ENCODE measurements at regions not wholly inside any gene's neighbourhood (a gene's known extent, or its start where the extent isn't known, plus 50 kb on each side); places are given as distances from the start of the nearest gene placed in this dataset.
"Not testable (repeated sequence)": the region's sequence is repeated elsewhere in the genome, so short reads cannot be mapped to it uniquely, and the experiment has no call there.

GRCh38 chr6:93183531-93183972 lies 235.8 kb downstream of the EPHA7 start:
- H3K9me3 ChIP-seq (ENCODE audit: control insufficient read depth, low read depth, low read length), result no peaks in the 10 kb centered on the region
- no peak overlapping the region for H3K4me3 ChIP-seq (ENCODE audit: low read length)
- peaks cover 4% of the 10 kb centered on the region for H3K4me1 ChIP-seq (ENCODE audit: control insufficient read depth, insufficient read depth, low read length)
- WGBS (ENCODE audit: insufficient coverage, low lambda C conversion rate), result 0% methylated on average over 1 of the region's 3 CpGs
- no peak for DNase-seq
- H3K36me3 ChIP-seq (ENCODE audit: control insufficient read depth, insufficient read depth, low read length), result no peaks in the 10 kb centered on the region
- no peak overlapping the region for H3K27ac ChIP-seq (ENCODE audit: low read length)
- H3K27me3 ChIP-seq (ENCODE audit: control insufficient read depth, insufficient read depth, low read length), result no peaks in the 10 kb centered on the region

DNA sequence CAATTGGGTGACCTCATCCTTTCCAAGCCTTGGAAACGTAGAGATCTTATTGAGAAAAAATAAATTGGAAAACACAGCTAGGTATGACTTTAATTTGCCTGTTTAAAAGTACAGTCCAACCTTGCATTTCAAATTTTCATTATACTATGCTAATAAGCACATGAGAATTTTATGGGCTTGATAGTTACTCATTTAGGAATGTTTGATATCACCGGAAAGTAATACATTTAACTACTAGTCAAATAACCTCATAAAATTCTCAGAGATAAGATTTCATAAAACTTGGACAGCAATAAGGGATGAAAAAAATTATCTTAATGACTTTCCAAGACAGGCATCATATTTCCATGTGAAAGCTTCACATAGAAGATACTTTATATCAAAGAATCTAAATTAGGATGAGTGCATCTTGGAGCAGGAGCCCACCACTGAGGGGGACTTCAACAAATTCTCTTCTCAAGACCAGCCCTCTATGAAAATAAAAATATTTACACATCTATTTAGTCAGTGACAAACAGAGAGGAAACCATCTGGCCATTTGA lies 236.3 kb downstream of the EPHA7 start:
- Histone ChIP-seq H3K9me3 (ENCODE audit: control insufficient read depth, low read depth, low read length) (no peaks in the 10 kb centered on the region), H3K4me1 (ENCODE audit: control insufficient read depth, insufficient read depth, low read length) (peaks cover 4% of the 10 kb centered on the region), H3K27me3 (ENCODE audit: control insufficient read depth, insufficient read depth, low read length) (no peaks in the 10 kb centered on the region), H3K27ac (ENCODE audit: low read length) (no peak overlapping the region), H3K36me3 (ENCODE audit: control insufficient read depth, insufficient read depth, low read length) (no peaks in the 10 kb centered on the region), H3K4me3 (ENCODE audit: low read length) (no peak overlapping the region)
- no peak for DNase-seq
- 14% methylated on average over 1 of the region's 2 CpGs for WGBS (ENCODE audit: insufficient coverage, low lambda C conversion rate)

DNA sequence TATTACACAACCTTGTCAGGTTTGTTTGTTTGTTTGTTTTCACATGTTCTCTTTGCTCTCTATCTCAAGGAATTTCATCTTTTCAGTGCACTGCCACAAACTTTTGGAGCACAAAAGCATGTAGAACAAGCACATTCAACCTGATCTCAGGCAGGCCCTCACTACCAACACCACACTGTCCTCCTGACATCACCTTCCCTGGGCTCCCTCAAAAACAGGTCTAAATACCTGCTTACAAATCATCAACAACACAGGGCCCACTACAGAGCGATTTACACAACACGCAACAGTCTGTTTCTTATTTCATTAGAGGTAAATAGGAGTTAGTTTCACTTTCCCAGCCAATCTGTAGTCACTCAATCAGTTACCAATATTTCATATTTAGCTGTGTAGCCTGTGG lies 241.4 kb downstream of the EPHA7 start:
- H3K4me1 ChIP-seq (ENCODE audit: control insufficient read depth, insufficient read depth, low read length), result no peaks in the 10 kb centered on the region
- H3K4me3 ChIP-seq (ENCODE audit: low read length), result no peak overlapping the region
- DNase-seq, result no peak
- no peak overlapping the region for H3K27ac ChIP-seq (ENCODE audit: low read length)
- 100% methylated on average over 2 of the region's 2 CpGs for WGBS (ENCODE audit: insufficient coverage, low lambda C conversion rate)
- no peaks in the 10 kb centered on the region for H3K27me3 ChIP-seq (ENCODE audit: control insufficient read depth, insufficient read depth, low read length)
- H3K9me3 ChIP-seq (ENCODE audit: control insufficient read depth, low read depth, low read length), result no peaks in the 10 kb centered on the region
- no peaks in the 10 kb centered on the region for H3K36me3 ChIP-seq (ENCODE audit: control insufficient read depth, insufficient read depth, low read length)

DNA sequence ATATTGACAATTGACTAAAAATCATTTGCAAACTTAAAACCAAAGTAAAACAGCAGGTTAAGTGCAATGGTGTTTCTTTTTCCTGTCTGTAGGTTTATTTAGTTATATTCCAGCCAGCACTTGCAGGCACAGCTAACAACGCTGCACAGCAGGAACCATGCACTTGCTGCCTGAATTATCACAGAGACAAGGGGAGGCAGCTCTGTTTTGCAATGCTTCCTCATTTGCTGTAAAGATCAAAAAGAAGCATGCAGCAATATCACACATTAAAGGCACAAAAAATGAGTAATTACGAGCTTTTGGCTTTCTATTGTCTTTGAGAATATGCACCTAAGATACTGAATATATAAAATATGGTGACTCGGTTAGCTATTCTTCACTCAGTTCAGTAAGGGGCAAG lies 241.9 kb downstream of the EPHA7 start:
- no peaks in the 10 kb centered on the region for H3K36me3 ChIP-seq (ENCODE audit: control insufficient read depth, insufficient read depth, low read length)
- H3K27me3 ChIP-seq (ENCODE audit: control insufficient read depth, insufficient read depth, low read length), result no peaks in the 10 kb centered on the region
- H3K9me3 ChIP-seq (ENCODE audit: control insufficient read depth, low read depth, low read length), result no peaks in the 10 kb centered on the region
- no peaks in the 10 kb centered on the region for H3K4me1 ChIP-seq (ENCODE audit: control insufficient read depth, insufficient read depth, low read length)
- WGBS (ENCODE audit: insufficient coverage, low lambda C conversion rate), result 88% methylated on average over 2 of the region's 3 CpGs
- DNase-seq, result no peak
- H3K4me3 ChIP-seq (ENCODE audit: low read length), result no peak overlapping the region
- no peak overlapping the region for H3K27ac ChIP-seq (ENCODE audit: low read length)

GRCh38 chr6:93176070-93176469 lies 243.3 kb downstream of the EPHA7 start:
- WGBS (ENCODE audit: insufficient coverage, low lambda C conversion rate), result no CpG with 5 or more reads among the region's 1 CpG
- Histone ChIP-seq H3K4me1 (ENCODE audit: control insufficient read depth, insufficient read depth, low read length) (no peaks in the 10 kb centered on the region), H3K4me3 (ENCODE audit: low read length) (no peak overlapping the region)

GRCh38 chr6:93173573-93173972 lies 245.8 kb downstream of the EPHA7 start:
- not testable (repeated sequence) for H3K36me3 ChIP-seq (ENCODE audit: control insufficient read depth, insufficient read depth, low read length); H3K27me3 ChIP-seq (ENCODE audit: control insufficient read depth, insufficient read depth, low read length); H3K27ac ChIP-seq (ENCODE audit: low read length); H3K4me1 ChIP-seq (ENCODE audit: control insufficient read depth, insufficient read depth, low read length); DNase-seq; H3K9me3 ChIP-seq (ENCODE audit: control insufficient read depth, low read depth, low read length); H3K4me3 ChIP-seq (ENCODE audit: low read length)
- no CpG with 5 or more reads among the region's 10 CpGs for whole genome bisulfite sequencing (ENCODE audit: insufficient coverage, low lambda C conversion rate)

More at GRCh38 chr6:93176070-93176469, 243.3 kb downstream of the EPHA7 start:
- no peak overlapping the region for H3K27ac ChIP-seq (ENCODE audit: low read length)
- H3K9me3 ChIP-seq (ENCODE audit: control insufficient read depth, low read depth, low read length), result no peaks in the 10 kb centered on the region
- no peaks in the 10 kb centered on the region for H3K27me3 ChIP-seq (ENCODE audit: control insufficient read depth, insufficient read depth, low read length)
- DNase-seq, result no peak
- no peaks in the 10 kb centered on the region for H3K36me3 ChIP-seq (ENCODE audit: control insufficient read depth, insufficient read depth, low read length)

DNA sequence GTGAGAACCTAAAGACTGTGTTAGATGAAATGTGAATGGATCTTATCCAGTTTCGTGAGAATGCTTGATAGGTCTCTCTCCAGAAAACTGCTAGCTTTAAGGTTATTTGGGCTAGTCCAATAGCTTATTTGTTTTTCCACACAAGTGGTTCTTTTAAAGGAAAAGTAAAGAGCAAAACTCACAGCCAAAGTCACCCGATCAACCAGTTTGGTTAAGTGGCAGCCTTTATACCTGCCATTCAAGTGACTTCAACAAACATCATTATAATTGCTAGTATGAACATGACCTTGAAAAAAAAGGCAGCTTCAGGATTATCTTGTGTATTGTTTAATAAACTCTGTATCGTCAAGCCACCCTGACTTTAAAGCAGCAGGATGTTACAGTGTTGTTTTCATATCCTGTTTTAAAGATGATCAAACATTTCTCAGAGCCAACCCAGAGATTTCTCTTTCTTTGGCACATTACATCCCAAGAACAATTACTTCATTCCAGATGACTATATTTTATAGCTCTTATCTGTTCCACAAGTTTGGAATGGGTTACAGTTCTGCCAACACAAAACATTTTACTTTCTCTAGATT lies 253.4 kb downstream of the EPHA7 start:
- no peak overlapping the region for H3K4me3 ChIP-seq (ENCODE audit: low read length)
- no CpG with 5 or more reads among the region's 3 CpGs for WGBS (ENCODE audit: insufficient coverage, low lambda C conversion rate)

DNA sequence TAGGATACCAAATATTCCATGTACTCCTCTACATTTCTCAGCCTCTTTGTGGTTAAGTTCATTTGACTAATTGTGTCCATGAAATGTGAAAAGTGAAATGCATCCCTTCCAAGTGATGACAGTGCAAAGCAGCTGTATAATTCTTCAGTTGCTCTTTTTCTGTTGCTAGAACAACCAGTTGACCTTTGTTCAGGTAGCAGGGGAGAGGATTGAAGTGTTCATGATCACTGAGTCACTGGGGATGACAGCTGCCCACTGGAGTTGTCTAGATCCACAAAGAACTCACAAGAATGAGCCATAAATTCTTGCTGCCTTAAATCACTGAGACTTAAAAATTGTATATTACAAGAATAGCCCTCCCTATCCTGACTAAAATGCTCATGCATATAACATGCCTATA lies 254.6 kb downstream of the EPHA7 start:
- Histone ChIP-seq H3K4me3 (ENCODE audit: low read length) (no peak overlapping the region), H3K27me3 (ENCODE audit: control insufficient read depth, insufficient read depth, low read length) (no peaks in the 10 kb centered on the region), H3K4me1 (ENCODE audit: control insufficient read depth, insufficient read depth, low read length) (no peaks in the 10 kb centered on the region), H3K9me3 (ENCODE audit: control insufficient read depth, low read depth, low read length) (no peaks in the 10 kb centered on the region), H3K27ac (ENCODE audit: low read length) (no peak overlapping the region), H3K36me3 (ENCODE audit: control insufficient read depth, insufficient read depth, low read length) (no peaks in the 10 kb centered on the region)
- DNase-seq, result peak; percentile 12 to 15

More for the DNA sequence above, 253.4 kb downstream of the EPHA7 start:
- Histone ChIP-seq H3K36me3 (ENCODE audit: control insufficient read depth, insufficient read depth, low read length) (no peaks in the 10 kb centered on the region), H3K27ac (ENCODE audit: low read length) (no peak overlapping the region), H3K9me3 (ENCODE audit: control insufficient read depth, low read depth, low read length) (no peaks in the 10 kb centered on the region), H3K4me1 (ENCODE audit: control insufficient read depth, insufficient read depth, low read length) (no peaks in the 10 kb centered on the region), H3K27me3 (ENCODE audit: control insufficient read depth, insufficient read depth, low read length) (no peaks in the 10 kb centered on the region)
- DNase-seq, result no peak

- H3K36me3 ChIP-seq (ENCODE audit: control insufficient read depth, insufficient read depth, low read length), result no peaks in the 10 kb centered on the region
- no CpG with 5 or more reads among the region's 3 CpGs for WGBS (ENCODE audit: insufficient coverage, low lambda C conversion rate)
- H3K9me3 ChIP-seq (ENCODE audit: control insufficient read depth, low read depth, low read length), result no peaks in the 10 kb centered on the region
- H3K27me3 ChIP-seq (ENCODE audit: control insufficient read depth, insufficient read depth, low read length), result no peaks in the 10 kb centered on the region
- no peak overlapping the region for H3K27ac ChIP-seq (ENCODE audit: low read length)
- H3K4me1 ChIP-seq (ENCODE audit: control insufficient read depth, insufficient read depth, low read length), result no peaks in the 10 kb centered on the region
- DNase-seq, result no peak
- no peak overlapping the region for H3K4me3 ChIP-seq (ENCODE audit: low read length)
Measured at GRCh38 chr6:93163146-93163545, 256.2 kb downstream of the EPHA7 start.

GRCh38 chr6:93139408-93140081 lies 279.8 kb downstream of the EPHA7 start:
- WGBS (ENCODE audit: insufficient coverage, low lambda C conversion rate), result 96% methylated on average over 3 of the region's 4 CpGs
- Histone ChIP-seq H3K4me1 (ENCODE audit: control insufficient read depth, insufficient read depth, low read length) (no peaks in the 10 kb centered on the region), H3K27ac (ENCODE audit: low read length) (no peak overlapping the region), H3K27me3 (ENCODE audit: control insufficient read depth, insufficient read depth, low read length) (no peaks in the 10 kb centered on the region), H3K36me3 (ENCODE audit: control insufficient read depth, insufficient read depth, low read length) (no peaks in the 10 kb centered on the region), H3K4me3 (ENCODE audit: low read length) (no peak overlapping the region), H3K9me3 (ENCODE audit: control insufficient read depth, low read depth, low read length) (no peaks in the 10 kb centered on the region)
- DNase-seq, result no peak

GRCh38 chr6:93136111-93136510 lies 283.2 kb downstream of the EPHA7 start:
- Histone ChIP-seq H3K27ac (ENCODE audit: low read length) (no peak overlapping the region), H3K36me3 (ENCODE audit: control insufficient read depth, insufficient read depth, low read length) (no peaks in the 10 kb centered on the region), H3K4me1 (ENCODE audit: control insufficient read depth, insufficient read depth, low read length) (no peaks in the 10 kb centered on the region), H3K4me3 (ENCODE audit: low read length) (no peak overlapping the region), H3K9me3 (ENCODE audit: control insufficient read depth, low read depth, low read length) (no peaks in the 10 kb centered on the region), H3K27me3 (ENCODE audit: control insufficient read depth, insufficient read depth, low read length) (no peaks in the 10 kb centered on the region)
- WGBS (ENCODE audit: insufficient coverage, low lambda C conversion rate), result 80% methylated on average over 1 of the region's 2 CpGs
- DNase-seq, result no peak

All from large intestine (tissue), 3 donors.